ENCODE measurements at regions not wholly inside any gene's neighbourhood (a gene's known extent, or its start where the extent isn't known, plus 50 kb on each side); places are given as distances from the start of the nearest gene placed in this dataset.

DNA sequence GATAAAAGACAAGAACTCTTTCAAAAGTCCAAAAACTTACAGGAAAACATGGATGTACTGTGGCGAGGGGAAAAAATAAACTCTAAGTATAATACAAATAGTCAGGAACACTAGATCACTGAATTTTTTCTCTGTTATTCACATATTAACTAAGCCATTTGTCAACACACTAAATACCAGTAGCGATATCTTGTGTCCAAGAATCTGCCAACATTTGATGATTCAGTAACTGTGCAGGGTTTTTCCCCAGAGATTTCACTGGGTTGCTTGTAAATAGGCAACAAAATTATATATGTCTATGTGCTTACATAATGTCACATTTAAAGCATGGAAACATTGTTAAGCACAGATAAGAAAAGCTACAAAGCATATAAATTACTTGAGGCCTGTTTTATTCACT lies 205.9 kb downstream of the KIF21A start:
- intact Hi-C loops (cut with micrococcal nuclease), result no loop called here
- CTCF ChIA-PET, result no interaction called here
- Mint-ChIP-seq H3K27me3 (no peaks in the 10 kb centered on the region), H3K27ac (no peak overlapping the region), H3K9me3 (ENCODE audit: insufficient read depth) (no peaks in the 10 kb centered on the region), H3K4me3 (no peak overlapping the region), H3K4me1 (no peaks in the 10 kb centered on the region)
- DNase-seq, result no peak
- no peak overlapping the region for H2AFZ ChIP-seq (ENCODE audit: insufficient read depth, low read depth, low read length, poor library complexity, severe bottlenecking)
- POLR2A ChIA-PET, result no interaction called here
- no peak overlapping the region for H3K4me2 ChIP-seq (replicated peaks; ENCODE audit: low read depth, low read length, poor library complexity, severe bottlenecking)
- no peaks in the 10 kb centered on the region for H3K79me2 ChIP-seq (ENCODE audit: control insufficient read depth, insufficient read depth, low read length)
- H3K4me1 ChIP-seq (ENCODE audit: control insufficient read depth in 2 of 2, insufficient read depth in 2 of 2, low read length in 2 of 2), result no peaks in the 10 kb centered on the region
- no peaks in the 10 kb centered on the region for H4K20me1 ChIP-seq (ENCODE audit: control insufficient read depth, insufficient read depth, low read length, poor library complexity, severe bottlenecking)
- H3K9me3 ChIP-seq (ENCODE audit: control extremely low read depth in 1 of 3, control insufficient read depth in 2 of 3, insufficient read depth in 1 of 3, low read length in 2 of 3), result peaks cover 0 to 1% (median 0%) of the 10 kb centered on the region in 3 donors
- H3K36me3 ChIP-seq (replicated peaks in 1 of 2; ENCODE audit: control extremely low read depth in 1 of 2, control insufficient read depth in 1 of 2, extremely low read depth in 1 of 2, insufficient read depth in 2 of 2, low read length in 1 of 2), result no peaks in the 10 kb centered on the region
- no peak for ATAC-seq (ENCODE audit: low read depth)
- H3K9ac ChIP-seq (ENCODE audit: low read length), result no peak overlapping the region
- TF ChIP-seq, protein P1, sequence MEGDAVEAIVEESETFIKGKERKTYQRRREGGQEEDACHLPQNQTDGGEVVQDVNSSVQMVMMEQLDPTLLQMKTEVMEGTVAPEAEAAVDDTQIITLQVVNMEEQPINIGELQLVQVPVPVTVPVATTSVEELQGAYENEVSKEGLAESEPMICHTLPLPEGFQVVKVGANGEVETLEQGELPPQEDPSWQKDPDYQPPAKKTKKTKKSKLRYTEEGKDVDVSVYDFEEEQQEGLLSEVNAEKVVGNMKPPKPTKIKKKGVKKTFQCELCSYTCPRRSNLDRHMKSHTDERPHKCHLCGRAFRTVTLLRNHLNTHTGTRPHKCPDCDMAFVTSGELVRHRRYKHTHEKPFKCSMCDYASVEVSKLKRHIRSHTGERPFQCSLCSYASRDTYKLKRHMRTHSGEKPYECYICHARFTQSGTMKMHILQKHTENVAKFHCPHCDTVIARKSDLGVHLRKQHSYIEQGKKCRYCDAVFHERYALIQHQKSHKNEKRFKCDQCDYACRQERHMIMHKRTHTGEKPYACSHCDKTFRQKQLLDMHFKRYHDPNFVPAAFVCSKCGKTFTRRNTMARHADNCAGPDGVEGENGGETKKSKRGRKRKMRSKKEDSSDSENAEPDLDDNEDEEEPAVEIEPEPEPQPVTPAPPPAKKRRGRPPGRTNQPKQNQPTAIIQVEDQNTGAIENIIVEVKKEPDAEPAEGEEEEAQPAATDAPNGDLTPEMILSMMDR (IDR thresholded peaks at IDR 0.05), result no peak
- no peak for TF ChIP-seq EZH2 (IDR thresholded peaks at IDR 0.05; ENCODE audit: borderline replicate concordance, insufficient read depth, low read depth, low read length, poor library complexity, severe bottlenecking)
- no peaks in the 10 kb centered on the region for H3K27me3 ChIP-seq (replicated peaks in 1 of 4; ENCODE audit: control extremely low read depth in 1 of 4, control insufficient read depth in 3 of 4, insufficient read depth in 4 of 4, low read length in 3 of 4)
- no CpG with 5 or more reads among the region's 2 CpGs for WGBS (ENCODE audit: insufficient coverage)
- H3K4me3 ChIP-seq (ENCODE audit: control extremely low read depth in 1 of 5, extremely low read depth in 1 of 5, insufficient read depth in 1 of 5, low read depth in 2 of 5, low read length in 4 of 5), result no peak overlapping the region
- no peak overlapping the region for H3K27ac ChIP-seq (ENCODE audit: low read length in 2 of 2)

DNA sequence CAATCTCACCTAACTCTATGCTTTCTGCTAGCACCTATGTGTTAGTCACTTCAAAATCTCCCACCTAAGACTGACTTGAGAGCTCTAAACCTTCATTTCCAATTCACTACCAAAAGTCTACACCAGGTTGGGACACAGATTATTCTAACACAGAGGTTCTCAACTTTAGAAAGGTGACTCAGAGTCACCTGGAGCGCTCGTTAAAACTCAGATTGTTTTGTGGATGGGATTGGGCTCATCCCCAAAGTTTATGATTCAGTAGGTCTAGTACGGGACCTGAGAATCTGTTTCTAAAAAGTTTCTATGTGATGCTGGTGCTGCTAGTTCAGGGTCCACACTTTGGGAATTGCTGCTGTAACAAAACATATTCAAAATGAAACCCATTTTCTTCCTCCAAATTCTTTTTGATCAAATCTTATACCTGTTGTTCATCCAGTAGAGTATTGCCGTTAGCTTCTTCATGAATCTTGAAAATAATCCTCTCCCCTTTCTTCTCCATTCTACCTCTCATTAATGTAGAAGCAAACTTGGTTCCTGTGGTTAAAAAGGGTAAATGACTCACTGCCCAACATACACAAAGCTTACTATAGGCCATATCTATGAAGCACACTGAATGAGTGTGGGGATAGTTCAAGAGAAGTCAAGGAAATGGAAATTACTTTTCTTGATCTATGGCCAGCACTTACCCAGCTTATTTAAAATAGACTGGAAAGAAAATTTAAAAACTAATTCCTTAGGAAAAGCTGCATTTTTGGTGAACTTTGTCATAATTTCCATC lies 206.7 kb downstream of the KIF21A start:
- Histone ChIP-seq H3K9me3 (ENCODE audit: control extremely low read depth in 1 of 3, control insufficient read depth in 2 of 3, insufficient read depth in 1 of 3, low read length in 2 of 3) (peaks cover 0 to 1% (median 0%) of the 10 kb centered on the region in 3 donors), H3K27ac (ENCODE audit: low read length in 2 of 2) (no peak overlapping the region), H3K4me1 (ENCODE audit: control insufficient read depth in 2 of 2, insufficient read depth in 2 of 2, low read length in 2 of 2) (no peaks in the 10 kb centered on the region), H4K20me1 (ENCODE audit: control insufficient read depth, insufficient read depth, low read length, poor library complexity, severe bottlenecking) (no peaks in the 10 kb centered on the region), H3K79me2 (ENCODE audit: control insufficient read depth, insufficient read depth, low read length) (no peaks in the 10 kb centered on the region), H3K4me2 (replicated peaks; ENCODE audit: low read depth, low read length, poor library complexity, severe bottlenecking) (no peak overlapping the region), H3K27me3 (replicated peaks in 1 of 4; ENCODE audit: control extremely low read depth in 1 of 4, control insufficient read depth in 3 of 4, insufficient read depth in 4 of 4, low read length in 3 of 4) (no peaks in the 10 kb centered on the region), H3K36me3 (replicated peaks in 1 of 2; ENCODE audit: control extremely low read depth in 1 of 2, control insufficient read depth in 1 of 2, extremely low read depth in 1 of 2, insufficient read depth in 2 of 2, low read length in 1 of 2) (no peaks in the 10 kb centered on the region), H3K4me3 (ENCODE audit: control extremely low read depth in 1 of 5, extremely low read depth in 1 of 5, insufficient read depth in 1 of 5, low read depth in 2 of 5, low read length in 4 of 5) (no peak overlapping the region), H2AFZ (ENCODE audit: insufficient read depth, low read depth, low read length, poor library complexity, severe bottlenecking) (no peak overlapping the region), H3K9ac (ENCODE audit: low read length) (no peak overlapping the region)
- Mint-ChIP-seq H3K27me3 (no peaks in the 10 kb centered on the region), H3K4me3 (no peak overlapping the region), H3K9me3 (ENCODE audit: insufficient read depth) (peaks cover 3% of the 10 kb centered on the region), H3K27ac (no peak overlapping the region), H3K4me1 (no peaks in the 10 kb centered on the region)
- no peak for DNase-seq
- ChIA-PET POLR2A (no interaction called here), CTCF (no interaction called here)
- TF ChIP-seq EZH2 (IDR thresholded peaks at IDR 0.05; ENCODE audit: borderline replicate concordance, insufficient read depth, low read depth, low read length, poor library complexity, severe bottlenecking), result no peak
- TF ChIP-seq, protein P1 (IDR thresholded peaks at IDR 0.05), result no peak
- ATAC-seq (ENCODE audit: low read depth), result no peak
- intact Hi-C loops (cut with micrococcal nuclease), result no loop called here
- WGBS (ENCODE audit: insufficient coverage), result no CpG with 5 or more reads among the region's 4 CpGs
